ENCODE measurements at regions not wholly inside any gene's neighbourhood (a gene's known extent, or its start where the extent isn't known, plus 50 kb on each side); places are given as distances from the start of the nearest gene placed in this dataset.

DNA sequence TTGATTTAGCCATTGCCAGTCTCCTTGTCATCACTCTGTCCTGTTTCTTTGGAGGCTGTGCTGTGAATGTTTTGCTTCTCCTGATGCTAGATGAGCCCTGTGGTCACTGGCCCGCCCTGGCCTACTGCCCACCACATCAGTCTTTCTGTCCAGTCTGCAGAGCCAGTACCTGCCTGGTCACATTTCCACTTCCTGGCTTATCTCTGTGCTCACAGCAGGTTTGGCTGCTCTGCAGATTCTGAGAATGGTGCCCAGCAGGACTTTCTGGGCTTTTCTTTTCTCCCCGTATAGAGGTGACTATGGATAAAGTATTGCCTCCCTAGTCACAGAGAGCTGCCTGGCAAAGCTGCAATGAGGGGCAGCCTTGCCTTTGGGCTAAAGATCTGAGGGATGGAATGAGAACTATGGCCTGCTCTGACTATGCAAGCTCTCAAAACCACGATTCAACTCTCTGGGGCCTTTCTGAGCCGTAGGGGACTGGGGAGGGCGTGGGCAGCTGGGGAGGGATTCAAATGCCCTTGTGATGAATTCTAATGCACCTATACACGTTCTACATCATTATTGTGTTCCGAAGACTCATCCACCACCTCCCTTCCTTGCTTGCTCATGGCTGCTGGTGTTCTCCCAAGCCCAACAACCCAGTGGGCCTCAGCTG is 410.4 kb upstream of the NPVF start:
- H3K4me3 ChIP-seq: no peak overlapping the region
- H3K4me2 ChIP-seq: no peak overlapping the region
- CTCF ChIA-PET: no interaction called here
- H4K20me1 ChIP-seq (ENCODE audit: insufficient read depth): no peaks in the 10 kb centered on the region
- POLR2A ChIA-PET (ENCODE audit: unreplicated experiment): no interaction called here
- H3F3A ChIP-seq (ENCODE audit: insufficient read depth, low read depth): no peaks in the 10 kb centered on the region
- no peaks in the 10 kb centered on the region for H3K9me3 ChIP-seq (ENCODE audit: insufficient read depth, low read depth)
- no TSS peak for BruUV-seq (replicated peaks)
- no peak for DNase-seq
- H3K27ac ChIP-seq: no peak overlapping the region
- H3K36me3 ChIP-seq (ENCODE audit: low read depth): no peaks in the 10 kb centered on the region
- H3K79me2 ChIP-seq (ENCODE audit: low read depth): no peaks in the 10 kb centered on the region
- TF ChIP-seq EZH2 (IDR thresholded peaks at IDR 0.05; ENCODE audit: low read depth) (no peak), CTCF (conservative IDR thresholded peaks at IDR 0.05) (no peak)
- intact Hi-C loops (cut with micrococcal nuclease; ENCODE audit: unreplicated experiment): no loop called here
- no peaks in the 10 kb centered on the region for H3K9me2 ChIP-seq (ENCODE audit: insufficient read depth)
- peaks cover 19% of the 10 kb centered on the region; the same call in 1 of the 2 replicates for H3K27me3 ChIP-seq (ENCODE audit: insufficient read depth, low read depth)
- no peaks in the 10 kb centered on the region for H3K4me1 ChIP-seq (replicated peaks; ENCODE audit: insufficient read depth)
- H2AFZ ChIP-seq: no peak overlapping the region

GRCh38 chr7:25642849-25643248 is 414.6 kb upstream of the NPVF start:
- no TSS peak for BruUV-seq (replicated peaks)
- no peaks in the 10 kb centered on the region for H3F3A ChIP-seq (ENCODE audit: insufficient read depth, low read depth)
- no peak overlapping the region for H3K4me3 ChIP-seq
- no peaks in the 10 kb centered on the region for H3K9me2 ChIP-seq (ENCODE audit: insufficient read depth)
- no peak for DNase-seq
- H3K4me1 ChIP-seq (replicated peaks; ENCODE audit: insufficient read depth): no peaks in the 10 kb centered on the region
- intact Hi-C loops (cut with micrococcal nuclease; ENCODE audit: unreplicated experiment): no loop called here
- ChIA-PET CTCF (no interaction called here), POLR2A (ENCODE audit: unreplicated experiment) (no interaction called here)
- H3K9me3 ChIP-seq (ENCODE audit: insufficient read depth, low read depth): no peaks in the 10 kb centered on the region
- no peak for TF ChIP-seq EZH2 (IDR thresholded peaks at IDR 0.05; ENCODE audit: low read depth)
- TF ChIP-seq CTCF (conservative IDR thresholded peaks at IDR 0.05): no peak
- H4K20me1 ChIP-seq (ENCODE audit: insufficient read depth): no peaks in the 10 kb centered on the region
- H3K27ac ChIP-seq: no peak overlapping the region
- no peaks in the 10 kb centered on the region for H3K36me3 ChIP-seq (ENCODE audit: low read depth)
- no peak overlapping the region for H3K4me2 ChIP-seq
- H3K27me3 ChIP-seq (ENCODE audit: insufficient read depth, low read depth): peaks cover 19% of the 10 kb centered on the region; the same call in 1 of the 2 replicates
- no peak overlapping the region for H2AFZ ChIP-seq
- no peaks in the 10 kb centered on the region for H3K79me2 ChIP-seq (ENCODE audit: low read depth)

- H3K9me3 ChIP-seq (ENCODE audit: insufficient read depth, low read depth): no peaks in the 10 kb centered on the region
- no peak overlapping the region for H2AFZ ChIP-seq
- ChIA-PET CTCF (no interaction called here), POLR2A (ENCODE audit: unreplicated experiment) (no interaction called here)
- DNase-seq: no peak
- H3K4me3 ChIP-seq: no peak overlapping the region
- H3K36me3 ChIP-seq (ENCODE audit: low read depth): no peaks in the 10 kb centered on the region
- no peak overlapping the region for H3K27ac ChIP-seq
- H3K27me3 ChIP-seq (ENCODE audit: insufficient read depth, low read depth): peaks cover 19% of the 10 kb centered on the region; the same call in 1 of the 2 replicates
- no peaks in the 10 kb centered on the region for H3K79me2 ChIP-seq (ENCODE audit: low read depth)
- H3K9me2 ChIP-seq (ENCODE audit: insufficient read depth): no peaks in the 10 kb centered on the region
- no peak for TF ChIP-seq EZH2 (IDR thresholded peaks at IDR 0.05; ENCODE audit: low read depth)
- TF ChIP-seq CTCF (conservative IDR thresholded peaks at IDR 0.05): no peak
- no peak overlapping the region for H3K4me2 ChIP-seq
- no peaks in the 10 kb centered on the region for H3F3A ChIP-seq (ENCODE audit: insufficient read depth, low read depth)
- intact Hi-C loops (cut with micrococcal nuclease; ENCODE audit: unreplicated experiment): no loop called here
- BruUV-seq (replicated peaks): no TSS peak
- no peaks in the 10 kb centered on the region for H3K4me1 ChIP-seq (replicated peaks; ENCODE audit: insufficient read depth)
- no peaks in the 10 kb centered on the region for H4K20me1 ChIP-seq (ENCODE audit: insufficient read depth)
These were observed 415.0 kb upstream of the NPVF start for GRCh38 chr7:25643286-25643685.
